Spleen (tissue), 11 donors: ENCODE measurements at regions not wholly inside any gene's neighbourhood (a gene's known extent, or its start where the extent isn't known, plus 50 kb on each side); places are given as distances from the start of the nearest gene placed in this dataset.

Source experiments
- DNase-seq: peaks from one replicate; pipeline ENCODE4 v3.0.0-alpha.2; 2020
- H3K27ac ChIP-seq, 8 donors: fragments of 200-600 bp; sonication (generic) in 7 of 8; 1 replicate in 4 of 8; 2 replicates in 4 of 8; pipeline versions ENCODE4 v1.5.0 to v1.8.0; 2016 to 2021; ENCODE audit warnings: inconsistent platforms in 4 of 8, mild to moderate bottlenecking in 4 of 8, moderate library complexity in 1 of 8
- H3K27me3 ChIP-seq, 7 donors: fragments of 200-600 bp; sonication (generic) in 6 of 7; replicated peaks in 1 of 7; 1 replicate in 4 of 7; 2 replicates in 3 of 7; pipeline versions ENCODE4 v1.5.0 to v1.8.0; 2016 to 2021; ENCODE audit warnings: inconsistent platforms in 3 of 7, mild to moderate bottlenecking in 1 of 7
- H3K36me3 ChIP-seq, 6 donors: fragments of 200-600 bp; sonication (generic) in 5 of 6; 1 replicate in 4 of 6; 2 replicates in 2 of 6; pipeline versions ENCODE4 v1.5.0 to v1.8.0; 2016 to 2021; ENCODE audit warnings: inconsistent platforms in 2 of 6
- H3K4me1 ChIP-seq, 6 donors: fragments of 200-600 bp; sonication (generic) in 5 of 6; 1 replicate in 3 of 6; 2 replicates in 3 of 6; pipeline versions ENCODE4 v1.5.0 to v1.8.0; 2016 to 2021; ENCODE audit warnings: inconsistent platforms in 3 of 6
- H3K4me3 ChIP-seq, 8 donors: fragments of 200-600 bp; sonication (generic) in 7 of 8; 1 replicate in 4 of 8; 2 replicates in 4 of 8; pipeline versions ENCODE4 v1.5.0 to v1.8.0; 2016 to 2021; ENCODE audit warnings: inconsistent platforms in 4 of 8, mild to moderate bottlenecking in 4 of 8, moderate library complexity in 2 of 8
- H3K9me3 ChIP-seq, 8 donors: fragments of 200-600 bp; sonication (generic) in 7 of 8; 1 replicate in 4 of 8; 2 replicates in 4 of 8; pipeline versions ENCODE4 v1.5.0 to v1.8.0; 2016 to 2021; ENCODE audit warnings: inconsistent platforms in 4 of 8
- POLR2A ChIP-seq, 3 donors: fragments of 450-650 bp; IDR thresholded peaks; one replicate each; pipeline ENCODE4 v1.5.1; 2017; ENCODE audit warnings: antibody characterized with exemption in 3 of 3, mild to moderate bottlenecking in 1 of 3
- POLR2AphosphoS5 ChIP-seq, 3 donors: sonication (generic); formaldehyde crosslinking; IDR thresholded peaks; one replicate each; pipeline ENCODE4 v1.5.1; 2017; ENCODE audit warnings: antibody characterized with exemption in 3 of 3
- WGBS, 5 donors: extraction: QIAGEN DNeasy Blood & Tissue Kit in 3 of 5; methylation state at CpG; one replicate each; pipeline versions ENCODE4 v1.1.5 to v1.1.7; 2013 to 2018; 5-methylcytosine and 5-hydroxymethylcytosine counted together
- intact Hi-C: fragments of 100-400 bp; cut with DNase I; formaldehyde crosslinking; loops from one replicate; pipeline ENCODE4 v1.15.0; 2023; ENCODE audit warnings: low total_unique reads
- TF ChIP-seq, protein P1 (sequence below), 11 experiments: fragments of 200-600 bp in 7 of 11; fragments of 450-650 bp in 4 of 11; sonication (generic) in 4 of 11; IDR thresholded peaks in 8 of 11; conservative IDR thresholded peaks in 3 of 11; 1 replicate in 7 of 11; 2 replicates in 4 of 11; pipeline versions ENCODE4 v1.4.0 to v1.8.0; 2016 to 2021; ENCODE audit warnings: antibody characterized with exemption in 11 of 11, inconsistent platforms in 4 of 11, mild to moderate bottlenecking in 1 of 11
- donor health status: healthy with polysubstance abuse.
- donor health status: DM: no; HTN: no; CAD: no; lungs with moderate emphysema.
- donor health status: DM: no; HTN: no; CAD: no.
- donor health status: Bipolar disorder and iron deficiency.
- donor health status: healthy.
- donor health status: DM: no; HTN: no; CAD: no.
- donor health status: DM: yes; HTN: yes; CAD: no.

- WGBS, 5 donors: 74 to 88% (median 81%) methylated on average over 4 of the region's 4 CpGs
- DNase-seq: no peak
- Histone ChIP-seq H3K27ac (no peak overlapping the region), H3K27me3 (no peaks in the 10 kb centered on the region), H3K4me3 (no peak overlapping the region), H3K4me1 (no peaks in the 10 kb centered on the region), H3K9me3 (peaks cover 2 to 28% (median 21%) of the 10 kb centered on the region in 8 donors), H3K36me3 (peaks cover 0 to 5% (median 0%) of the 10 kb centered on the region in 6 donors)
- intact Hi-C loops: no loop called here
- TF ChIP-seq POLR2AphosphoS5 (IDR thresholded peaks at IDR 0.05) (no peak), POLR2A (IDR thresholded peaks at IDR 0.05) (no peak)
- TF ChIP-seq, protein P1, sequence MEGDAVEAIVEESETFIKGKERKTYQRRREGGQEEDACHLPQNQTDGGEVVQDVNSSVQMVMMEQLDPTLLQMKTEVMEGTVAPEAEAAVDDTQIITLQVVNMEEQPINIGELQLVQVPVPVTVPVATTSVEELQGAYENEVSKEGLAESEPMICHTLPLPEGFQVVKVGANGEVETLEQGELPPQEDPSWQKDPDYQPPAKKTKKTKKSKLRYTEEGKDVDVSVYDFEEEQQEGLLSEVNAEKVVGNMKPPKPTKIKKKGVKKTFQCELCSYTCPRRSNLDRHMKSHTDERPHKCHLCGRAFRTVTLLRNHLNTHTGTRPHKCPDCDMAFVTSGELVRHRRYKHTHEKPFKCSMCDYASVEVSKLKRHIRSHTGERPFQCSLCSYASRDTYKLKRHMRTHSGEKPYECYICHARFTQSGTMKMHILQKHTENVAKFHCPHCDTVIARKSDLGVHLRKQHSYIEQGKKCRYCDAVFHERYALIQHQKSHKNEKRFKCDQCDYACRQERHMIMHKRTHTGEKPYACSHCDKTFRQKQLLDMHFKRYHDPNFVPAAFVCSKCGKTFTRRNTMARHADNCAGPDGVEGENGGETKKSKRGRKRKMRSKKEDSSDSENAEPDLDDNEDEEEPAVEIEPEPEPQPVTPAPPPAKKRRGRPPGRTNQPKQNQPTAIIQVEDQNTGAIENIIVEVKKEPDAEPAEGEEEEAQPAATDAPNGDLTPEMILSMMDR (IDR thresholded peaks at IDR 0.05 in 8 of 11, conservative IDR thresholded peaks at IDR 0.05 in 3 of 11): no peak
These were observed 103.4 kb upstream of the KCNE2 start for GRCh38 chr21:34260277-34261008.

DNA sequence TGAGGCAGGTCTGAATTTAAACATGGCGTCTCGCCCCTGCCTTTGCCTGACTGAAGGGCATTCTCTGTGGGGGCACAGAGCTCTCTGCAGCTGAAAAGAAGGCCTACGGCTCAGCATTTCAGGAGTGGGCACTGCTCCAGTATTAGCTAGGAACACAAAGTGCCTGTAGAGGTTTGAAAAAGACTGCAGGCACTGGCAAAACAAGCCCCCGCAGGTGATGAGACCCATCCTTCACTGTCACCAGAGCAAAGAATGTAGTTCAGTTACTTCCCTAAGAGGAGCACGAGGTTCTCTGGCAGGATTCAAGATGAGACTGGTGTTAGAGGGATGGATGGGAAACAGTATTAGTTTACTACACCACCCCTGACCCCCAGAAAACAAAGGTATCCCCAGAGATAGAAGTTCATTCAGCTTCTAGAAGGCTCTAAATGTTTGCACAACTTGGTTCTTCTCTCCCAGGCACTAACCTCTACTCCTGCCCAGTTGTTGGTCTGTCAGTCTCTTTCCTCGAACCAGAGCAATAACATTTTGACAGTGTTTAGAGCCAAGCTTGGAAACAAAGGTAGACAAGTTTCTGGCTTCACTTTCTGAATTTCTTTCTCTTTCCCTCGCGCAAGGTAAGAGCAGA, 101.9 kb upstream of the KCNE2 start:
- no peak overlapping the region for H3K27ac ChIP-seq

DNA sequence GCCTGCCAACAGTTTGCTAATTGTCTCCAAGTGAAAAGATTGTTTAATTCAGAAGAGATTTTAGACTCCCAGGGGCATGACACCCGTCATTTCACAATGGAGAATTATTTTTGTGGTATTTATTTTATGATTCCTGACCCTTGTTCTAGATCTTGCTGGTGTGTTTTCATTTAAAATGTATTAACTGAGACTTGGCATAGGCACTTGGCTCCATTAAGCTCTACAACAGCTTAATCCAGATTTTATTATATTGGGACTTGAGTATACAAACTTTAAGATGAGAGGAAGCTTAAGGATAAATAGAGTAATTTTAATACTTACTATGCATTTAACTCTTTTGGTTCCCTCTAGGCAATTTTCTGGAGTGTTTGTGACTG, 101.3 kb upstream of the KCNE2 start:
- Histone ChIP-seq H3K36me3 (peaks cover 0 to 5% (median 0%) of the 10 kb centered on the region in 6 donors), H3K4me3 (no peak overlapping the region), H3K27me3 (no peaks in the 10 kb centered on the region), H3K27ac (no peak overlapping the region), H3K9me3 (peaks cover 0 to 19% (median 13%) of the 10 kb centered on the region in 8 donors), H3K4me1 (no peaks in the 10 kb centered on the region)
- 53 to 81% (median 79%) methylated on average over 1 of the region's 1 CpG for WGBS, 5 donors
- TF ChIP-seq, protein P1 (IDR thresholded peaks at IDR 0.05 in 8 of 11, conservative IDR thresholded peaks at IDR 0.05 in 3 of 11): no peak
- TF ChIP-seq POLR2A (IDR thresholded peaks at IDR 0.05): no peak
- no peak for TF ChIP-seq POLR2AphosphoS5 (IDR thresholded peaks at IDR 0.05)
- intact Hi-C loops: no loop called here
- no peak for DNase-seq

More for the DNA sequence above, 101.9 kb upstream of the KCNE2 start:
- TF ChIP-seq, protein P1 (IDR thresholded peaks at IDR 0.05 in 8 of 11, conservative IDR thresholded peaks at IDR 0.05 in 3 of 11): no peak
- TF ChIP-seq POLR2AphosphoS5 (IDR thresholded peaks at IDR 0.05): no peak
- TF ChIP-seq POLR2A (IDR thresholded peaks at IDR 0.05): no peak
- WGBS, 5 donors: 78 to 88% (median 82%) methylated on average over 7 to 8 of the region's 8 CpGs
- DNase-seq: no peak
- Histone ChIP-seq H3K4me1 (no peaks in the 10 kb centered on the region), H3K27me3 (no peaks in the 10 kb centered on the region), H3K9me3 (peaks cover 0 to 19% (median 13%) of the 10 kb centered on the region in 8 donors), H3K4me3 (no peak overlapping the region), H3K36me3 (peaks cover 0 to 5% (median 0%) of the 10 kb centered on the region in 6 donors)
- intact Hi-C loops: no loop called here

- intact Hi-C loops: no loop called here
- no peak for DNase-seq
These were observed 100.2 kb upstream of the KCNE2 start for GRCh38 chr21:34263629-34264028.

More at GRCh38 chr21:34263629-34264028, 100.2 kb upstream of the KCNE2 start:
- H3K27ac ChIP-seq: no peak overlapping the region
- no peaks in the 10 kb centered on the region for H3K27me3 ChIP-seq
- no peak overlapping the region for H3K4me3 ChIP-seq
- H3K9me3 ChIP-seq: peaks cover 0 to 19% (median 13%) of the 10 kb centered on the region in 8 donors
- H3K36me3 ChIP-seq: peaks cover 0 to 5% (median 0%) of the 10 kb centered on the region in 6 donors
- no peaks in the 10 kb centered on the region for H3K4me1 ChIP-seq
- WGBS, 5 donors: 74 to 88% (median 87%) methylated on average over 2 of the region's 2 CpGs
- TF ChIP-seq POLR2AphosphoS5 (IDR thresholded peaks at IDR 0.05) (no peak), POLR2A (IDR thresholded peaks at IDR 0.05) (no peak)
- TF ChIP-seq, protein P1 (IDR thresholded peaks at IDR 0.05 in 8 of 11, conservative IDR thresholded peaks at IDR 0.05 in 3 of 11): no peak
